Dedifferentiated amniotic fluid mesenchymal stem cell (primary cell): ENCODE measurements at regions not wholly inside any gene's neighbourhood (a gene's known extent, or its start where the extent isn't known, plus 50 kb on each side); places are given as distances from the start of the nearest gene placed in this dataset.
"Not testable (repeated sequence)": the region's sequence is repeated elsewhere in the genome, so short reads cannot be mapped to it uniquely, and the experiment has no call there.

Experiments used
- DNase-seq: peaks from one replicate; pipeline ENCODE4 v3.0.0-alpha.2; 2016; ENCODE audit errors: extremely low spot score

DNA sequence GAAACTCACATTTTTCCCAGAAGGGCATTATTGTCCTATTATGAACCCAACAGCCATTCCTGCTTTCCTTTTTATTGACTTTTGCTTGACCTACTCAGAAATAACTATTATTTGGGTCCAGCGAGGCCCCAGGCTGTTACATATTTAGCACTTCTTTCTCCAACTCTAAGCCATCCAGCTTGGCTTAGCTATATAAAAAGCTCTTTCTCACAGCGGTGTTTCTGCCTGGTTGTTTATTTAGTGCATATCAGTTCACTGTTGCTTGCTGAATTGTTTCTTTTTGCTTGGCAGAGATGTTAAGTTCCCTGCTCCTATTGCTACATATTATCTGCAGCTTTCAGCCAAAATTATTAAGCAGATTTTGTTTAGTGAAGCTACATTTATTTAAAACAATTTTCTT, 1156.8 kb upstream of the SEMA6A start:
- peak; percentile 49 for DNase-seq

DNA sequence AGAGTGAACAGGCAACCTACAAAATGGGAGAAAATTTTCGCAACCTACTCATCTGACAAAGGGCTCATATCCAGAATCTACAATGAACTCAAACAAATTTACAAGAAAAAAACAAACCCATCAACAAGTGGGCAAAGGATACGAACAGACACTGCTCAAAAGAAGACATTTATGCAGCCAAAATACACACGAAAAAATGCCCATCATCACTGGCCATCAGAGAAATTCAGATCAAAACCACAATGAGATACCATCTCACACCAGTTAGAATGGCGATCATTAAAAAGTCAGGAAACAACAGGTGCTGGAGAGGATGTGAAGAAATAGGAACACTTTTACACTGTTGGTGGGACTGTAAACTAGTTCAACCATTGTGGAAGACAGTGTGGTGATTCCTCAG, 1146.2 kb upstream of the SEMA6A start:
- DNase-seq = not testable (repeated sequence)

DNA sequence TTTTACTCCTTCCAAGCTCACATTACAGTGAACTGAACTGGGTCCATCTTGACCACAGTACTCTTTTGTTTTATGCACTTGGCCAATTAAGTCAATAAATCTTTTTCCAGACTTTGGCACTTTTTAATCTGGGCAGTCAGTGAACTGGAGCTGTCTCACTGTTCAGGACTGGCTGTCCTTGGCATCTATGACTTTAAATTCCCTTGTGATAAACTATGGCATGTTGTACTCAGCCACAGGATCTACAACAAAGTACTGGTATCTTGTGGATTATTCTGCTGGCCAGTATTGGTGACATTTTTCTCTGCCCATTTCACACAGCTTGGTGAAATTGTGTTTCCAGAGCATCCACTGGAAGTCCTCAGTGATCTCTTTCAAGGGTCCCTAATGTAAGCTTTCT, 1144.8 kb upstream of the SEMA6A start:
- DNase-seq = no peak

DNA sequence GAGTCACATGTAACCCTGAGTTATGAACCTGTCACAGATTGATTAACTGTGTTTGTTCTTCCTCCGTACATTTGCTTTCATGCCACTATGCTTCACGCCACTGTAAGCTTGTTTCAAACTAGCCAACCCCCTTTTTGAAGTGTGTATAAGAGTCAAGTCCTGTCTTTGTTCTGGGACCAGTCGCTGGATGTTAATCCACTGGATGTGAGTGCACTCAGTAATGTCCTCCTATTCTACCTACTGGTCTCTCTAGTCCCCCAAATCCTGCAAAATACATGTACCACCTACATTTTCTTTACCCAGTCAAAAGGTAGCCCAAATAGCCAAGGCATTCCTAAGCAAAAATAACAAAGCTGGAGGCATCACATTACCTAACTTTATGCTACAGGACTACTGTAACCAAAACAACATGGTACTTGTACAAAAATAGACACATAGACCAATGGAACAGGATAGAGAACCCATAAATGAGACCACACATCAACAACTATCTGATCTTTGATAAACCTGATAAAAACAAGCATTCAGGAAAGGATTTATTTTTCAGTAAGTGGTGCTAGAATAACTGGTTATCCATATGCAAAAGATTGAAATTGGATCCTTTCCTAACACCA, 1139.1 kb upstream of the SEMA6A start:
- no peak for DNase-seq

DNA sequence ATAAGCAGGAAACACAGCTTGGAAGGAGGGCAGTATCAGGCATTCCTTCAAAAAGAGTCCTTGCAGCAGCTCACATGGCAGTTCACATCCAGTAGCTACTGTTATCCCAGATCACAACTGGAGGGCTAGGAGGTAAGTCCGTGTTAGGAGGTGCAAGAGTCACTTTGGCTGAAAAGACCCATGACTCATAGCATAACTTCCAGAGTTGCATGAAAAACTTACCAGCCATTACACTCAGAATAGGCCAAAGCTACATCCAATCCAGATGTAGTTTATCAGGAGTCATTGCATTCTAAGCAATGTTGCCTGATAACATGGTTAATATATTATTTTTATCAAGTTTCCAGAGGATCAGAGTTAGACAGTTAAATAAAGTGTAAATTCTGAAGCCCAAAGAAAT, 1126.4 kb upstream of the SEMA6A start:
- no peak for DNase-seq

DNA sequence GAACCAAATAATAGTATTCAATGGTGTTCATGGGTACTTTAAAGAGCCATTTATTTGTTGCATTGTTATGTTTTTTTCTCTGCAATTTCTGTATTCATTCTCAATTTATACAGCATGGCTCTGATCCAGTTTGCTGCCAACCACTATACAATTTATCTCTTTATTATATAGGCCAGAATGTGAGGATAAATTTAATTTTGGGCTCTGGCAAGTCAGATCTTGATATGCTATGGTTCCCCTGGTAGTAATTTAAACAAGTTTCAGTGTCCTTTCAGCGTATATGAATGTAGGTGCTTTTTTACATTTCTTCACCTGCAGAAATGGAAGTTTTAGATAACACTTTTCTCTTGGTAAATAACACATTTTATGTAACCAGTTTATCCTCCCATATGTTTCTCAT, 1118.0 kb upstream of the SEMA6A start:
- no peak for DNase-seq

DNA sequence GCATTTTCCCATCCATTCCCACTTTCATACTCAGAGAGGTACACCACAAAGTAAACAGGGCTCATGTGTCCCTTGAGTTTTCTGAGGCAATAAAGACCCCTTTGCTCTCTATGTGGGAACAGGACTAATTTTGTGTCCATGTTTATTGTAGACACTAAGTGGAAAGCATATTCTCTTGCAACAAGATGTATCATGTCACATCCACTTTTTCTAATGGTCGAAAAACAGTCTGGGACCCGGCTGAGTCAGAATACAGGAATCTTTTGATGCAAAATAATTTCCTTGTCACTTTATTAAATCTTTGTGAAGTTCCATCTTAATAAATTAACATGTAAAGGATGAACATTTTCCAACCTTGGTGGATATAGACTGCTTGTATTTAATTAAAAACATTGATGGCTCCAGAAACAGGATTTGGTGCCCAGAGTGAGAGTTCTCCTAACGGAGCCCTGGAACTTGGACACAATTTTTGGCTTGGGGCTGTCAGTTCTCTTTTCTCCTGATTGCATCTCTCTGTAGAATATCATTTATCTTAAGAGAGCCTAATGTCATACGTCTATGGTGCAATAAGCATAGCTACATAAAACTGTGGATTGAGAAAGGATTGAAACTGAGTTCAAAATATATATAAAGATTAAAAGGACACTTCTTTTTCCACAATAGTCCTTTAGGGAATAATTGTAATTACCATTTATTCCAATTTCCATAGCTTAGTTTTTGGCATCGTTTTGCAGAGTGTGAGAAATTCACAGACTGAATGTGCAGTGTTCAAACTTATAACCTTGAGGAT, 1116.7 kb upstream of the SEMA6A start:
- DNase-seq = no peak

DNA sequence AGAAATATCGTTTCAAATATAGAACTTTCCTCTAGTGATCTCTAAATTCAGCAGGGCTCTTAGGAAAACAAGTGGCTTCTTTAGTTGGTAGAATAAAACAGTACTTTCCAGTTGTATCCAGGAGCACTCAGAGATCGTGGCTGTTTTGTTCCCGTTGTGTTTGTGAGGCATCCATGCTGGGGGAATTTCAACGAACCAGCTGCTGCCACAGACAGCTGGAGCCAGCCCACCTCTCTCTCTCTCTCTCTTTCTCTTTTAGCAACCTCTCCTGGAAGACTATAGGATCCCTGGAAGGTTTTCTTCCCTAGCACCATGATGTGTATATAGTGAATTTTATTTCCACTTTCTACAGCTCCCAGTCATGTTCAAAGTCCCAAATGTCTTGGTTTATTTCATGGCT, 1116.0 kb upstream of the SEMA6A start:
- no peak for DNase-seq

DNA sequence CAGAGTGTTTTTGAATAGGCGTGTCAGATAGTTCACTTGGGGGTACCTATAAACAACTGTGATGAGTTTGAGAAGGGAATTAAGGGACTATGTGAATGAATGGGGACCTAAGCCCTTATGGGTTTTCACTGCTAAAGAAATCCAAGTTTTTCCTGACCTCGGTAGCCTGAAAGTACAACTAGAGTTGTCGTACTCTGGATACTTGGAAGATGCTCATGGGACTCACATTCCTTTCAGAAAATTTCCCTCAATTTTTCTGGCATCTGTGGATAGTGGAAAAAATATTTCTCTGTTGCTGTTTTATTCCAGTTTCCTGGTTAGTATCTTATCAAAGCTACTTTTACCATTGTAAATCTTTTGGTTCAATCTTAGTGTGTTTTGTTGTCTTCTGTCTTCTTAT, 1112.3 kb upstream of the SEMA6A start:
- DNase-seq = no peak

DNA sequence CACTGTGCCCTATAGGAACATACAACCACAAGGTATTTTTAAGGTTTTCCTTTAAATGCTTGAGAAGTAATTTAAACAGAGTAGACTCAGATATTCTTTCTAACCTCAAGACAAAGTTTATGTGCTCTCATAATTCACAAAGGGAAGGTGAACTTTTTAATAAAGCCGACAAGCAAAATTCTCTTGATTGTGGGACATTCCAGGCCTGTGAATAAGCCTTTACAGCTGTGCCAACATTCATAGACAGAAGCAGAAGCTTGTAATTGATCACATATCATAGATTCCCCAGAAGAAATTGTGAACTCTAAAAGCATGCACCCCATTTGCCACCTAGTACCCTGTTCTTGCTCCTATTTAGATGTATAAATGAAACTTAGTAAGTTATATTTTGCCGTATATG, 1107.8 kb upstream of the SEMA6A start:
- no peak for DNase-seq

DNA sequence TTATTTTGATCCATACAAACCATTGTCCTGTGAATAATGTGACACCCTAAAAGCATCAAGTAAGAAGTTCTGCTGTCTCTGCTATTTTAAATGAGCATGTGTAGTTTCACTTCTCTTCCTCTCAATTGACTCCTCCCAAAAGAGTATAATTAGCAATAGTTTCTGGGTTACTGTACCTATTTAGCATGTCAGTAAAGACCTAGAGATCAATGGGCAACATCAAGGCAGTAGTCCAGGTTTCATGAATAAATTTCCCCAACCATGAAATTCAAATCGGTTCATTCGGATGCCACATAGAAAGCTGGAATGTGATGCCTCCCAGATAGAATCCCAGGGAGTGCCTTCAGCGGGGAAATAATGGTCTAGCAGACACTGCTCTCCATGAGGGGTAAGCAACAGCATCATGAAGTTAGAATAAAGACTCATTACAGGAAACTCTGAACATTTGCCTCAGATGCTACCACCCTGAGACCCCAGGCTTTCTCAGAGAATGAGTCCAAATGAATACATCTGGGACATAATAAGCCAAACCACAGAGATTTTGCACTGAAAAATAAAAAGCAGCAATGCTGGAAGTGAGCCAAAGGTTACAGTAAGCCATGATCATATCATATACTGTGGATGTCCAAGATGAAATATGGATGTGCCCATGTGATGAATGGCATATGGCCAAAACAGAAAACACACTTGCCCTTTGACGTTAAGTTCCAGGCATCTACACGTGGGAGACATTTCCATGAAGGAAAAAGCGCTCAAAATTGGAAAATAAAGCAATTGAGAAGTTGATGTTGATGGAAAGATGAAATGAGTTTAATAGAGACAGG, 1107.0 kb upstream of the SEMA6A start:
- DNase-seq = no peak

DNA sequence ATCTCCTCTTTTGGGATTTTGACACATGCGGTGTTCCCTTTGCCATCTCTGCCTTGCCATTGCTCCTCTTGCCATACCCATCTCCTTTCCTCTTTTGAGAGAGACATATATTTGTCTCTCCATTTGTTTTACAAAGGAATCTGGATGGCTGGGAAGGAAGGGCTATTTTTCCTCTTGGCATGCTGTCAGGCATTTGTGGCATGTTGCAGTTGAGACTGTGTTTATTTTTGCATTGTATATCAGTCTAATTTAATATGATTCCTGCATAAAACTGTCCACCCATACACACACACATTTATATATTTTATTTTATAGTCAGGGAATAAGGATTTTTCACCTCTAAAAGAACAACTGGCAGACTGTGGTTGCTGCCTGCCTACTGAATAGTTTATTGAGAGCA, 1105.8 kb upstream of the SEMA6A start:
- peak; percentile 67 for DNase-seq

DNA sequence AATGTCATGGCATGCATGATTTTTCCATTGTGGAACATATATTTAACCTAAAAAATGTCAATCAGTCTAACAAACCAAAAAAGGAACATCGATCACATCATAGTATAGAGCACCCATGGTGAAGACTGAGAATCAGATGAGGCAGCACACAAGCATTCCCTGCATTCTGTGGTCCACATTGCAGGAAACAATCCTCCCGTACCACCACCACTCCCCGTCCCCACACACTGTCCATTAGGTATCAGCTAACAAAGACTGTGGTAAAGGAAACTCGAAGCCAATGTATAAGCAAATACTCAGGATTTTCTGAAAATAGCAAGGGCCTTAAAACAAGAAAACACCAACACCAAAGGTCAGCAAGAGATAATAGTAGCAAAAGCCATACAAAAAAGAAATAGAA, 1104.4 kb upstream of the SEMA6A start:
- DNase-seq = no peak

DNA sequence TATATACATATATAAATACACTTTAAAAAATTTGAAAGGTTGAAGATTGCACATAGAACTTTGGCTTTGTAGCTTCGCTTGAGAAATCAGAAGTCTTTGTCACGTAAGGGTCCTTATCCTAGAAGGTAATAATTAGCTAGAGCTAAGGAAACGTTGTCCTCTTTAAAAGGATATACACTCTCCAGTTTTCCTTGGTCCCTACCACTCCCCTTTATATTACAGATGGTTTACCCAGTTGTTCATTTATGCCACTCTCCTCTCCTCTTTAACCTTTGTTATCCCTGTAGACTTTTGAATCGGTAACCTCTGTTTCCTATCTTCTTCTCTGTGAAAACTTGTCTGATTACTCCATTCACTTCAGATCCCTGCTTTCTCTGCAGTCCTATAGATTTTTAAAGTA, 1101.0 kb upstream of the SEMA6A start:
- DNase-seq = no peak

DNA sequence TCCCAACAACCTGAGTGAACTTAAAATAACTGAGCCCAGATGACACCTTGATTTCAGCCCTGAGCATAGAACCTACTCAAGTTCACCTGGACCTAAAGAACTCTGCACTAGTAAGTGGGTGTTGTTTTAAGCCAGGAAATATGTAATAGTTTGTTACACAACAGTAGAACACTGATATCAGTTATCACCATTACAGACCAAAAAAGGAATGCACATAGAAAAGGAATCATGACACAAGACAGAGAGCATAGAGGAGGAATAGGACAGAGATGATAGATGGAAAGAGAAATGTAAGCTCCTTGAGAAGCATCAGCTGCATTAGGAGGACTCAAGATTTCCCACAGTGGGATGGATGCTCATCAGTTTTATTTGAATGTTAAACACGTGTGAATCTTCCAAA, 1096.9 kb upstream of the SEMA6A start:
- DNase-seq = no peak

DNA sequence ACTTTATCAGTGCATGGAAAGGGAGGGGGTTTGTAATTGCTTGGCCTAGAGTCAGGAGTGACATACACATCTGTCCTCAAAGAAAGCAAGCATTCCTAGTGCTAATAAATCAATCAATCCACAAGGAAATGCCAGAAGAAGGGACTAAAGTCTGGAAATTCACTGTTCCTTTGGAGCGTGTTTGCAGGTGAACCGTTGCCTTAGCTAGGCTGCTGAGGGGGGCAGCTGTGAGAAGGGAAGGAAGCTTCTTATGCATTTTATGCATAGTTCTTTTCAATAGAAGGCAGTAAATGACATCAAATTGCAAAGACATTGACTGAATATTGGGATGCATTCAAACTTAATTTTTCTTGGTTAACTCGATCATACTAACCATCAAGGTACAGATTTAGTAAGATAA, 1092.5 kb upstream of the SEMA6A start:
- no peak for DNase-seq

DNA sequence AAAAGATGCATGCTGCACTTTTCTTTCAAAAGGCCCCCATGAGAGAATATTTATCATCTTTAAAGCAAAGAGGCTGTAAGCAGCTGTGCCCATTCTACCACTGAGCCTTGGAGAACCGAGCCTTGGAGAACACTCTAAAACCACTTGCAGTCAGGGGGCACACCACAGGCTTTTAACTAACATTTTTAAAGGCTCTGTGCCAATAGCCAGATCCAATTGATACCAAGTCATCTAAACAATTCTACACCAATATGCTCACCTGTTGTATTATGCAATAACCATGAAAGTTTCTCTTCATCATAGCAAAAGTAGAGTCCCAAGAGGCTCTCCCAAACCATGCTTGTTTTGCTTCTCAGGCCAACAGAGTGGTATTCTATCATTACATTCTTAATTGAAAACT, 1090.5 kb upstream of the SEMA6A start:
- DNase-seq = no peak

DNA sequence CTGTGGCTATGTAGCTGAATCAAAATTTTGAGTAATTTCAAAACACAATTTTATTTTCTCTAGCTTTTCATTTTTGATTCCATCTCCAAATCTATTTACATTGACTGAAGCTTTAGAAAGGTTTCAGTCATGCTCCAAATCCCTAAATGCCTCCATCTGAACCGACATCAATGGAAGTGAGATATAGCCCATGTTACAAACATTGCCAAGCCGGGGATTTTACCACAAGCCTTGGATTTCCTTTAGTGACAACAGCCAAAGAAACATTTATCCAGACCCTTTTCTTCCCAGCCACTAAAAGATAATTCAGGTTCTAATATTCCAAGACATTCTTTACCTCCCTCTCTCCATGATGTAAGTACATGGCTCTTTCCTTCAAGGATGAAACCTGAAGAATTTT, 1087.7 kb upstream of the SEMA6A start:
- no peak for DNase-seq

DNA sequence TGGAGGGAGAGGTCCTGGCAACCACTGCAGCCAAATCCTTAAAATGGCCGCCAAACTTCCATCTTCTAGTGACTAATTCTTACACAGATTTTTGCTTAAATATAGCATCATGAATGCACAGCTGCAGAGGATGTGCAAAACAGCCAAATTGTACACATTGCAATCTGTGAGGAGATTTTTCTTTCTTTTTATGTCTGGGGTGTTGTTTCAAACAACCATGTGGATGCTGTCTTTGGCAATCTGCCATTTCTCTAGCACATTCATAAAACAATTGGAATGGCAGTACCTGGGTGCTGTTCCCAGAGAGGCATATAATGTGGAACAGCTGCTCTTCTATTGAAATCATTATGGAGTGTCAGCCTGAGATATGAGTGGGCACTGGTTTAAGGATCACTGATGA, 1082.9 kb upstream of the SEMA6A start:
- no peak for DNase-seq

DNA sequence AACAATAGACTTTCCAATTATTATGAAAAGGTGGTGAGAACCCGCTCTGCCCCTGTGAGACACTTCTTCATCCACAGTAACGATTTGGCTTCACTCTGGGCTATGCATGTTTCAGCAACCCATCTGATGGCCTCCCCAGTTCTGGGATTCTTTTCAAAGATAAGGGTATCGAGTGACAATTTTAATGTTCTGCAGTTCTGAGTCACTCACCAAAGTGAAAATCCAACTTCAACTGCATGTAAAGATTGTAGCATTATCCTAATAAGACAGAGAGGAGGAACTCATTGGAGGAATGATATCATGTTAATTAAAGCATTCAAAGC, 1078.3 kb upstream of the SEMA6A start:
- DNase-seq = peak; percentile 25

DNA sequence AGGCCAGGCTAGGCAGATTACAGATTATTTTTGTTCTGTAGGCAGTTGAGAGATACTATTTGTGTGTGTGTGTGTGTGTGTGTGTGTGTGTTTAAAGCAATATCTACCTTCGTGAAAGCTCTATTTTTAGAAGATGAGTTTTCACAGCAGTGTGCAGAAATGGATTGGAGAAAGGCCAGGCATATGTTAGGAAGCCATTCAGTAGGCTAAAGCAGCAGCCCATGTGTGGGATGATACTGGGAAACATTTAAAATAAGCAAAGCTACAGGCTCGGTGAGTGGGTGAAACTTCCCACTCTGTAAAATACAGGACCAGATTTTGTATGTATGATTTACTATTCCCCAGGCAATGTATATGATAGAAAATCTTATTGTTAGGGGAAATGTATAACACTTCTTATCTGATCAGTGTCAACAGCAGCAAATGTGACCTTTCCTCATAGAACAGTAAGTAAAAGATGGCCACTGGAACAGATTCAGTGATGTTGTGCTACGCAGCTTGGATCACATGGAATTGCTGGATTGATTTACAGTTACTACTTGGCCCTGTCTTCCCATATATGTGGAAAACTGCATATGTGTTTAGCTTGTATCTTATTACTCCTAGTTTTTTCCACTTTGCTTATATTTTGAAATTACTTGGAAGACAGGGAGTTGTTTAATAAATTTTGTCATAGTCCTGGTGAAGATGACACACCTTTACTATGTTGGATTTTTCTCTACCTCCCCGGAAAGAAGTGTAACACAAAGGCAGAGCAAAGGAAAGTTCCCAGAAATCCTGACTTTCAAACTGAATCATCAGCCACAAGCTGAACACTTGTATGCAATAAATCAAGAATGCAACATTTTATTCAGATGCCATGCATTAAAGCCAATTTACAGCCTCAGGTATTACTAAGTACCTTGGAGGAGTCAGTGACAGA, 1077.7 kb upstream of the SEMA6A start:
- DNase-seq = no peak

DNA sequence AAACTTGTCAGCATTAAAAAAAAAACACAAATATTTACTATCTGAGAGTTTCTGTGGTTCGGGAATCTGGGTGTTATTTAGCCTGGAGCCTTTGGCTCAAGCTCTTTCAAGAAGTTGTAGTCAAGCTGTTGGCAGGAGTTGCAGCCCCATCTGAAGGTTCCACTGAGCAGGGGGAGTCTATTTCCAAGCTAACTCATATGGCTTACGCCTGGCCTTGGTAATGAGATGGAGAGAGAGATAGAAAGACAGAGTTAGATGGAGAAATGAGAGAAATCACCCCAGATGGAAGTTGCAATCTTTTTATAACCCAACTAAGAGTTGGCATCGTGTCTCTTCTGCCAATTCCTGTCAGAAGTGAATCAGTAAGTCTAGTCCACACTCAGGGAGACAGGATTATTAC, 1075.2 kb upstream of the SEMA6A start:
- no peak for DNase-seq
